Heart right ventricle (tissue), 16 donors: ENCODE measurements at regions not wholly inside any gene's neighbourhood (a gene's known extent, or its start where the extent isn't known, plus 50 kb on each side); places are given as distances from the start of the nearest gene placed in this dataset.
A peak's percentile ranks its signal among the peaks of the same experiment; 100 is the strongest.
"Not testable (repeated sequence)": the region's sequence is repeated elsewhere in the genome, so short reads cannot be mapped to it uniquely, and the experiment has no call there.

Experiments used
- ATAC-seq, 8 donors: fragments of 200-7000 bp; cut with Tn5 transposase; one replicate each; pipeline ENCODE4 v1.9.1; 2020; ENCODE audit warnings: mild to moderate bottlenecking in 8 of 8, moderate library complexity in 8 of 8, moderate number of reproducible peaks in 1 of 8
- DNase-seq, 2 donors: peaks; one replicate each; pipeline ENCODE4 v3.0.0-alpha.2; 2020
- H3K27ac ChIP-seq, 10 donors: fragments of 200-600 bp; sonication (generic) in 2 of 10; one replicate each; pipeline versions ENCODE4 v1.5.0 to v1.8.0; 2020 to 2022; ENCODE audit warnings: mild to moderate bottlenecking in 3 of 10
- H3K27me3 ChIP-seq, 7 donors: fragments of 200-600 bp; one replicate each; pipeline ENCODE4 v1.8.0; 2021 to 2022; ENCODE audit warnings: mild to moderate bottlenecking in 2 of 7
- H3K36me3 ChIP-seq, 9 donors: fragments of 200-600 bp; sonication (generic) in 1 of 9; one replicate each; pipeline versions ENCODE4 v1.5.0 to v1.8.0; 2020 to 2022; ENCODE audit warnings: mild to moderate bottlenecking in 2 of 9
- H3K4me1 ChIP-seq, 9 donors: fragments of 200-600 bp; sonication (generic) in 1 of 9; one replicate each; pipeline versions ENCODE4 v1.5.0 to v1.8.0; 2020 to 2022; ENCODE audit warnings: mild to moderate bottlenecking in 4 of 9
- H3K4me3 ChIP-seq, 10 donors: fragments of 200-600 bp; sonication (generic) in 2 of 10; one replicate each; pipeline versions ENCODE4 v1.5.0 to v1.8.0; 2020 to 2022; ENCODE audit warnings: mild to moderate bottlenecking in 7 of 10, moderate library complexity in 2 of 10
- H3K9me3 ChIP-seq, 11 donors: fragments of 200-600 bp in 10 of 11; sonication (generic) in 2 of 11; one replicate each; pipeline versions ENCODE4 v1.5.0 to v1.8.0; 2013 to 2022; ENCODE audit warnings: mild to moderate bottlenecking in 2 of 11, control low read depth in 1 of 11, moderate library complexity in 1 of 11
- WGBS, 2 donors: extraction: QIAGEN DNeasy Blood & Tissue Kit; methylation state at CpG; one replicate each; pipeline ENCODE4 v1.1.7; 2013; ENCODE audit warnings: inconsistent platforms in 1 of 2; 5-methylcytosine and 5-hydroxymethylcytosine counted together
- intact Hi-C, 10 donors: fragments of 100-400 bp; cut with DNase I; formaldehyde crosslinking; loops; one replicate each; pipeline versions ENCODE4 v1.11.1 to v1.14.2; 2022
- TF ChIP-seq, protein P1 (sequence below), 9 donors: fragments of 200-600 bp; sonication (generic) in 2 of 9; IDR thresholded peaks; one replicate each; pipeline versions ENCODE4 v1.5.0 to v1.8.0; 2021 to 2022; ENCODE audit warnings: antibody characterized with exemption in 9 of 9, mild to moderate bottlenecking in 5 of 9, moderate library complexity in 1 of 9
- donor health status: Arrhythmogenic right ventricular cardiomyopathy.
- donor health status: ischemic (EF 13 %, LVEDD 7.1; RV severe dilation, severe dysfunction).
- donor health status: healthy with polysubstance abuse.
- donor health status: DM: no; HTN: yes; CAD: no.
- donor health status: DM: no; HTN: no; CAD: no.
- donor health status: ischemic (EF 25% LVEDD 6.9; RV normal size, moderate dysfunction).
- donor health status: ischemic (EF 25% LVEDD 5.7; RV mildly dilated, moderate dysfunction).
- donor health status: healthy.
- donor health status: DM: yes; HTN: yes; CAD: no.
- donor health status: Ischemic cardiomyopathy.
- donor health status: ischemic (EF 35%, LVEDD 5.7; RV mildly dilated, moderate dysfunction).
- donor health status: nonischemic (EF 11% LVEDD 7.7; RV severe dilation, severe dysfunction).
- donor health status: DM: yes; HTN: yes; CAD: no.
- donor health status: PGD.
- donor health status: ischemic (EF 29% LVEDD 5.4; RV normal size, mild dysfunction).
- donor health status: nonischemic (EF 23%, LVEDD 6.1; RV moderate dilation, normal function).

DNA sequence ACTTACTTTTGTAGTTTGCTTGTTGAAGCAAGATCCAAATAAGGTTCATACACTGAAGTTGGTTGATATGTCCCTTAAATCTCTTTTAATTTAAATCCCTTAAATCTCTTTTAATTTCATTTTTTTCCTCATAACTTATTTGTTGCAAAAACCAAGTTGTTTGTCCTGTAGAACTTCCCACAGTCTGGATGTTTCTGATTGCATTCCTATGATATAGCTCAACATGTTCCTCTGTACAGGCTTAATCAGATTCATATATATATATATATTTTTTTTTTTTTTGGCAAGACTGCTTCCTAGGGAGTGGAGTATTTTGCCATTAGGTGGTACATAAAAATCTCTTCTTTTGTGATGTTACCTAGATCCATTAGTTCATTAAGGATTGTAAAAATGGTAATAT is 174.9 kb upstream of the MKLN1 start:
- H3K4me3 ChIP-seq: no peak overlapping the region
- H3K27ac ChIP-seq: no peak overlapping the region
- no peaks in the 10 kb centered on the region for H3K9me3 ChIP-seq

DNA sequence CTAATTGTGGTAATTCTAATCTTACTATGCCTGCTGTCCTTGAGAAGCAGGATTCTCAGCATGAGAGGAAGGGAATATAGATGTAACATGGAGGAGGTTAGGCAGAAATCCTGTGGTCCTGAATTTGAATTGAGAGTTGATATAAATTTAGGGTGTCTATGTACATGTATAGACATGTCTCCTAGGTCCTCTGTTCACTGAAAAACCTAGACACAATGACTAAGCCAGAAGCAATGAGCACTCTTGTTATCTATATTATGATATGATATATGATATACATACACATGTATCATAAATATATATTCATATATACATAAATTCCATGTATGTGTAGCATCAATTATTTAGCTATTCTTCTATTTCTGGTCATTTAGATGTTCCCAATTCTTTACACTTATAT is 173.3 kb upstream of the MKLN1 start:
- no peak for DNase-seq

More for the DNA sequence above, 174.9 kb upstream of the MKLN1 start:
- Histone ChIP-seq H3K27me3 (no peaks in the 10 kb centered on the region), H3K36me3 (no peaks in the 10 kb centered on the region), H3K4me1 (peaks cover 0 to 14% (median under 1%) of the 10 kb centered on the region in 9 donors)
- DNase-seq (no peak), ATAC-seq (no peak)
- TF ChIP-seq, protein P1, sequence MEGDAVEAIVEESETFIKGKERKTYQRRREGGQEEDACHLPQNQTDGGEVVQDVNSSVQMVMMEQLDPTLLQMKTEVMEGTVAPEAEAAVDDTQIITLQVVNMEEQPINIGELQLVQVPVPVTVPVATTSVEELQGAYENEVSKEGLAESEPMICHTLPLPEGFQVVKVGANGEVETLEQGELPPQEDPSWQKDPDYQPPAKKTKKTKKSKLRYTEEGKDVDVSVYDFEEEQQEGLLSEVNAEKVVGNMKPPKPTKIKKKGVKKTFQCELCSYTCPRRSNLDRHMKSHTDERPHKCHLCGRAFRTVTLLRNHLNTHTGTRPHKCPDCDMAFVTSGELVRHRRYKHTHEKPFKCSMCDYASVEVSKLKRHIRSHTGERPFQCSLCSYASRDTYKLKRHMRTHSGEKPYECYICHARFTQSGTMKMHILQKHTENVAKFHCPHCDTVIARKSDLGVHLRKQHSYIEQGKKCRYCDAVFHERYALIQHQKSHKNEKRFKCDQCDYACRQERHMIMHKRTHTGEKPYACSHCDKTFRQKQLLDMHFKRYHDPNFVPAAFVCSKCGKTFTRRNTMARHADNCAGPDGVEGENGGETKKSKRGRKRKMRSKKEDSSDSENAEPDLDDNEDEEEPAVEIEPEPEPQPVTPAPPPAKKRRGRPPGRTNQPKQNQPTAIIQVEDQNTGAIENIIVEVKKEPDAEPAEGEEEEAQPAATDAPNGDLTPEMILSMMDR (IDR thresholded peaks at IDR 0.05): no peak
- intact Hi-C loops: no loop called here

DNA sequence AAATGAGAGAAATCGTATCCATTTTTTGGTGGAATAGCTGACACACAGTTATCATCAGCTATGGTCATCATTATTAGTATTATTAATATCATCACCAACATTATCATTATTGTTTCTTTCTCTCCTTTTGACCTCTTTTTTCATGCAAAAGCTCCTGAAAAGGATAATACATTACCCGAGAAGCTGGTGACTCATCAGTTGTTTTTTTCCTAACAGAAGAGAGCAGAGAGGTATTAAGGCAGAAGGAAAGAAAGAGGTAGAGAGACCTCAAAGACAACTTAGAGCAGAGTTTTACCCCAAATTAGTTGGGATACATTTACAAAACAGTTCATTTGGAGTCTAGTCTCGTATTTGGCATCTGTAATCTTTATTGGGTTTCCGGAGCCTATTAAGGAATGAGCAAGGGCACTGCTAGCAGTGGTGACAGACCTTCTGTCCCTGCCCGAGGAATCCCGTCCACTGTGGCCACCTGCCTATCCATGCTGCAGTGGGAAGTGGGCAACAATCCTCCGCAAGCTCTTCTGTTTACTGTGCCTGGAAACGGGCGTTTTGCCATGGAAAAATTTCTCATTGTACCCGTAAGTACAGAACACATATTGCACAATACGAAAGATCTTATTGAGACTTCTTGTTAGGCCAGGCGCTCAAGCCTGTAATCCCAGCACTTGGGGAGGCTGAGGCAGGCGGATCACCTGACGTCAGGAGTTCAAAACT is 170.0 kb upstream of the MKLN1 start:
- WGBS, 2 donors: 72 to 81% methylated on average over 14 of the region's 14 CpGs
- no peak overlapping the region for H3K27ac ChIP-seq
- ATAC-seq (peak in 6 of 8 donors; percentile 52 to 95 (median 71)), DNase-seq (peak in 1 of 2 donors; percentile 36)
- peaks cover 0 to 5% (median 0%) of the 10 kb centered on the region in 9 donors for H3K4me1 ChIP-seq
- H3K4me3 ChIP-seq: no peak overlapping the region
- H3K9me3 ChIP-seq: no peaks in the 10 kb centered on the region
- TF ChIP-seq, protein P1 (IDR thresholded peaks at IDR 0.05): no peak
- no peaks in the 10 kb centered on the region for H3K36me3 ChIP-seq
- intact Hi-C loops: loop anchor here in 1 of 10 donors (5.0 kb wide), 1 partner anchor 45 kb away; no protein-coding TSS in a partner anchor
- H3K27me3 ChIP-seq: no peaks in the 10 kb centered on the region

More for the DNA sequence above, 173.3 kb upstream of the MKLN1 start:
- no peak overlapping the region for H3K27ac ChIP-seq
- ATAC-seq: no peak
- peaks cover 0 to 9% (median 3%) of the 10 kb centered on the region in 9 donors for H3K4me1 ChIP-seq
- H3K36me3 ChIP-seq: no peaks in the 10 kb centered on the region
- H3K9me3 ChIP-seq: no peaks in the 10 kb centered on the region
- no peak overlapping the region for H3K4me3 ChIP-seq
- intact Hi-C loops: no loop called here
- TF ChIP-seq, protein P1 (IDR thresholded peaks at IDR 0.05): no peak
- no peaks in the 10 kb centered on the region for H3K27me3 ChIP-seq

DNA sequence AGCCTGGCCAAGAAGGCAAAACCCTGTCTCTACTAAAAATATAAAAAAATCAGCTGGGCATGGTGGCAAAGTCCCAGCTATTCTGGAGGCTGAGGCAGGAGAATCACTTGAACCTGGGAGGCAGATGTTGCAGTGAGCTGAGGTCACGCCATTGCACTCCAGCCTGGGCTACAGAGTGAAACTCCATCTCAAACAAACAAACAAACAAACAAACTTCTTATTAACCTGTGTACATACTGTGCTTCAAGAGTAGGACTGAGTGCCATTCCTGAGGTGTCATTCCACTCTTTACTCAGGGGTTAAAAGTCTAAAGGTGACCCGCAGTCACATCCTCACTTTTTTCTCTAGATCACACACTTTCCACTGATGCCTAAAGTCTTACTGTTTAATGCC is 169.4 kb upstream of the MKLN1 start:
- H3K4me1 ChIP-seq, DNase-seq, H3K9me3 ChIP-seq, H3K27ac ChIP-seq, H3K27me3 ChIP-seq, H3K4me3 ChIP-seq, H3K36me3 ChIP-seq: not testable (repeated sequence)
- intact Hi-C loops: loop anchor here in 1 of 10 donors (5.0 kb wide), 1 partner anchor 46 kb away; no protein-coding TSS in a partner anchor
- 79 to 95% methylated on average over 2 of the region's 2 CpGs for WGBS, 2 donors
- peak in 1 of 8 donors; percentile 13 for ATAC-seq

DNA sequence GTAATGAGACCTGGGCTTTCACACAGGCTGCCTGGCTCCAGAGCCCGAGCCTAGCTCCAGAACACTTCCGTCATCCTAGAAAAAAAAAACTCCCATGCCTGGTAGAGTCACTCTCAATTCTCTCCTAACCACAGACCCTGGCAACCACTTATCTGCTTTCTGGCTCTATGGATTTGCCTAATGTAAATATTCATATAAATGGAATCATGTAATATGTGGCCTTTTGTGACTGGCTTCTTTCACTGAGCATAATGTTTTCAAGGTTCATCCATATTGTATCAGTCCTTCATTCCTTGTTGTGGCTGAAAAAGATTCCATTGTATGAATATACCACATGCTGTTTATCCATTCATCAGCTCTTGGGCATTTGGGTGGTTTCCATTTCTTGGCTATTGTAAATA is 167.7 kb upstream of the MKLN1 start:
- TF ChIP-seq, protein P1 (IDR thresholded peaks at IDR 0.05): no peak
- Histone ChIP-seq H3K27ac (no peak overlapping the region), H3K9me3 (no peaks in the 10 kb centered on the region), H3K27me3 (no peaks in the 10 kb centered on the region), H3K4me1 (peaks cover 0 to 5% (median 0%) of the 10 kb centered on the region in 9 donors), H3K36me3 (no peaks in the 10 kb centered on the region), H3K4me3 (no peak overlapping the region)
- no peak for ATAC-seq
- 70 to 84% methylated on average over 2 of the region's 2 CpGs for WGBS, 2 donors
- intact Hi-C loops: loop anchor here in 1 of 10 donors (5.0 kb wide), 1 partner anchor 48 kb away; no protein-coding TSS in a partner anchor
- no peak for DNase-seq
